LNCaP clone FGC (cell line): ENCODE measurements at regions not wholly inside any gene's neighbourhood (a gene's known extent, or its start where the extent isn't known, plus 50 kb on each side); places are given as distances from the start of the nearest gene placed in this dataset.
"Not testable (repeated sequence)": the region's sequence is repeated elsewhere in the genome, so short reads cannot be mapped to it uniquely, and the experiment has no call there.

ENCODE experiments used
- DNase-seq: peaks from one replicate; pipeline ENCODE4 v3.0.0-alpha.2; 2011; ENCODE audit warnings: low read depth
- H3K4me3 ChIP-seq: 2 replicates; pipeline ENCODE4 v1.5.1; 2011; ENCODE audit warnings: mild to moderate bottlenecking, low read depth, low read length, control low read depth
- TF ChIP-seq, protein P1 (sequence below): IDR thresholded peaks from 2 replicates; pipeline ENCODE4 v1.5.1; 2012; ENCODE audit warnings: mild to moderate bottlenecking; ENCODE audit not compliant: control insufficient read depth, insufficient read depth; ENCODE audit errors: extremely low read depth

DNA sequence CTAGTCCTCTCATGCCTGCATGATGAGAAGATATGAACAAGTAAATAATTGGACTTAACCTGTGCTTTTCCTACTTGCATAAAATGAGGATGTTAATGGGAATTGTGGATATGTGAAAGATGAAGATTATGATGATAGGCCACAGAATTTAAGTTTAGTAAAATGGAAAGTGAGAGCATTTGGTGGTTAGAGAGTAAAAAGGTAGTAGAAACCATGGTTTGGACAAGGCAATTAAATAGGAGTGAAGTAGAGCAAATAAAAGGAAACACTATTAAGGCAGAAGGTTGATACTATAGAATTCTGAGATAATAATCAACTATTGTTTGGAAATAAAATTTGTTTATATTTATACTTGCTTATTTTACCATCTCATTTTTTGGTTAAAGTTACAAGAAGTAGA, 1162.5 kb downstream of the MRPL39 start:
- TF ChIP-seq, protein P1, sequence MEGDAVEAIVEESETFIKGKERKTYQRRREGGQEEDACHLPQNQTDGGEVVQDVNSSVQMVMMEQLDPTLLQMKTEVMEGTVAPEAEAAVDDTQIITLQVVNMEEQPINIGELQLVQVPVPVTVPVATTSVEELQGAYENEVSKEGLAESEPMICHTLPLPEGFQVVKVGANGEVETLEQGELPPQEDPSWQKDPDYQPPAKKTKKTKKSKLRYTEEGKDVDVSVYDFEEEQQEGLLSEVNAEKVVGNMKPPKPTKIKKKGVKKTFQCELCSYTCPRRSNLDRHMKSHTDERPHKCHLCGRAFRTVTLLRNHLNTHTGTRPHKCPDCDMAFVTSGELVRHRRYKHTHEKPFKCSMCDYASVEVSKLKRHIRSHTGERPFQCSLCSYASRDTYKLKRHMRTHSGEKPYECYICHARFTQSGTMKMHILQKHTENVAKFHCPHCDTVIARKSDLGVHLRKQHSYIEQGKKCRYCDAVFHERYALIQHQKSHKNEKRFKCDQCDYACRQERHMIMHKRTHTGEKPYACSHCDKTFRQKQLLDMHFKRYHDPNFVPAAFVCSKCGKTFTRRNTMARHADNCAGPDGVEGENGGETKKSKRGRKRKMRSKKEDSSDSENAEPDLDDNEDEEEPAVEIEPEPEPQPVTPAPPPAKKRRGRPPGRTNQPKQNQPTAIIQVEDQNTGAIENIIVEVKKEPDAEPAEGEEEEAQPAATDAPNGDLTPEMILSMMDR: no peak
- H3K4me3 ChIP-seq: no peak overlapping the region
- DNase-seq: no peak

DNA sequence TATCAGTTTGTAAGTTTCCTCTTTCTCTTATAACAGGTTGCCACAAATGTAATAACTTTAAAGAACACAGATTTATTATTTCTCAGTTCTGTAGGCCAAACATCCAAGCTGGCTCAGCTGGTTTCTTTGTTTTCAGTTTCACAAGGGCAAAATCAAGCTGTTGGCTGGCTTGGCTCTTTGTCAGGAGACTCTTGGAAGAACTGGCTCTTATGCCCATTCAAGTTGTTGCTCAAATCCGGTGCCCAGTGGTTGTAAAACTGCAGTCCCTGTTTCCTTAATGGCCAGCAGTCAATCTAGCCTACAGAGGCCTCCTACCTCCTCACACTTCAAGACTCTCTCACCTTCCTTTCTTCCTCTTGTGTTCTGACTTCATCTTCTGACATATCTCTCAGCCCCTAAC, 1171.0 kb downstream of the MRPL39 start:
- TF ChIP-seq, protein P1: no peak
- DNase-seq: peak; percentile 23
- H3K4me3 ChIP-seq: no peak overlapping the region

DNA sequence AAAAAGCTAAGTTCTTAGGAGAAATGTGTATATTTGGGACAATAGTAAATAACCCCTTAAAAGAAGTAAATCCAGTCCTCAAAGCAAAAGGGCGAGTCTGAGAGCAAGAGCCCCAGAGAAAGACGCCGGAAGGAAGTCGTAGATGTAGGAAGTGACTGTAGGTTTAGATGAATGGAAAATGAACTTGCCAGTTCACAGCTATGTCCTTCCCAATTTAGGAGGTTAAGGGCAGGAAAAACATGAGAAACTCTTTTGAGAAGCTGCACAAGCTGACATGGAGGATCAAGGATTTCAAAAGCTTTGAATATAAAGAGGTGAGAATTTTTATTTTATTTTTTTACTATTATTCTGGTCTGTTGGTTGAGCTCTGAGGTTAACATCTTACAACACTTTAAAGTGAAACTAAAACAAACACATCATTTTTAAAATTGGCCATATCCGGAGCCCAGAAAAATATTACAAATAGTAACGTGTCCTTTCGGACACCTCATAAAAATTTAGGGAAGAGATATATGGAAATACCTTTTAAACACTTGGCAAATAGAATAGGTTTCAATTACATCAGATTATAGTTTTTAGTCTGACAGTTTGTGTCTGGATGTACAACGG, 1178.6 kb downstream of the MRPL39 start:
- no peak overlapping the region for H3K4me3 ChIP-seq
- TF ChIP-seq, protein P1: no peak
- no peak for DNase-seq

DNA sequence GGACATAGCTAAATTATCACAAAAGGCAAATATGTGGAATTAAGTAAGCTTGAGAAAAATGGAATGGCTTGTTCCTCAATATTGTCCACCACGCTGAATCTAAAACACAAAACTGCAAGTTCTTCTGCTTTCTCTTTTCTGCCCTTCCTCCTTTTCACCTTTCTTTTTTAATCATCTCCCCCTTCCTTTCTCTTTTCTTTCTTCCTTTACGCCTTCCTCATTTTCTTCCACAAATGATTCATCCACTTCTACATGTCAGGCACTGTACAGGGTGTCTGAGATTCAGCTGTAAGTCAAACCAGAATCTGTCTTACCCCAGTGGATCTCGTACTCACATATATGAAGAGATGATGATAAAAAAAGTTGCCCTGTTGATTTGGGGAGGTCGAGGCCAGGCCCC, 1182.5 kb downstream of the MRPL39 start:
- no peak for DNase-seq
- TF ChIP-seq, protein P1: no peak
- no peak overlapping the region for H3K4me3 ChIP-seq

DNA sequence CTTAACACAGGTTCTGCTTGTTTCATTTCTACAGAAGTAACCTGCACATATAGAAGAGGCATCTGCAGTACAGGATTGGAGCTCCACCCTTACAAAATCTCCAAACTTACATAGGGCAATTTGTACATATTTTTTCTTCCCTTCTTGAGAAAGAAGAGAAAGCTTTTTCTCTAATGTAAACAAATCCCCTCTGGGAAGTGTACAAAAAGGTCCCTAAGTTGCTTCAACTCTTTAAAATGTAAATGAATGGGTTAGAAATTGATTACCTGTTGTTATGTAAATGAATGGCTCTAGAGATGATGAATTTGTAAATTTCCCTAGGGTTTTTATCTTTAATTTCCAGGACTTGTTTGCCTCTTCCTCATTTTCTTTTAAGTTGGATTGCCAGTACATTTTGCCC, 1183.7 kb downstream of the MRPL39 start:
- H3K4me3 ChIP-seq: no peak overlapping the region
- TF ChIP-seq, protein P1: no peak
- no peak for DNase-seq

DNA sequence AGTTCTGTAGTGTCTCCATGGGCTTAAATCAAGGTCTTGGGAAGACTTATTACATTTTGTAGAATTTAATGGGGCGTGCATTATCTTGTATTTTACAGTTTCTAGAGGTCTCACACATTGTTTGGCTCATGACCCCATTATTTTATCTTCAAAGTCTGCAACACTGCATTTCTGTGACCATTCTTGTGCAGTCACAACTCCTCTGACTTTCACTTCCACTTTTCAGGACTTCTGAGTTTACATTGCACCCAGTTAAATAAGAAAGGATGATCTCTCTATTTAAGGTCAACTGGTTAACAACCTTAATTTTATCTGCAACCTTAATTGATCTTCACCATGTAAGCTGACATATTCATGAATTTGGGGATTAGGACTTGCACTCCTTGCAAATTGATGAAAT, 1186.6 kb downstream of the MRPL39 start:
- H3K4me3 ChIP-seq: no peak overlapping the region
- TF ChIP-seq, protein P1: no peak
- DNase-seq: no peak

DNA sequence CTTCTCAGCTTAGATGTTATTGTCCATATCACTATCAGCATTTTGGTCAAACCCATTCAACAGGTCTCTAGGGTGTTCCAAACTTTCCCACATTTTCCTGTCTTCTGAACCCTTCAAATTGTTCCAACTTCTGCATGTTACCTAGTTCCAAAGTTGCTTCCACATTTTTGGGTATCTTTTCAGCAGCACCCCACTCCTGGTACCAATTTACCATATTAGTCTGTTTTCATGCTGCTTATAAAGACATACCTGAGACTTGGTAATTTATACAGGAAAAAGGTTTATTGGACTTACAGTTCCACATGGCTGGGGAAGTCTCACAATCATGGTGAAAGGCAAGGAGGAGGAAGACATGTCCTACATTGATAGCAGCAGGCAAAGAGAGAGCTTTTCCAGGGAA, 1187.6 kb downstream of the MRPL39 start:
- H3K4me3 ChIP-seq, DNase-seq: not testable (repeated sequence)

DNA sequence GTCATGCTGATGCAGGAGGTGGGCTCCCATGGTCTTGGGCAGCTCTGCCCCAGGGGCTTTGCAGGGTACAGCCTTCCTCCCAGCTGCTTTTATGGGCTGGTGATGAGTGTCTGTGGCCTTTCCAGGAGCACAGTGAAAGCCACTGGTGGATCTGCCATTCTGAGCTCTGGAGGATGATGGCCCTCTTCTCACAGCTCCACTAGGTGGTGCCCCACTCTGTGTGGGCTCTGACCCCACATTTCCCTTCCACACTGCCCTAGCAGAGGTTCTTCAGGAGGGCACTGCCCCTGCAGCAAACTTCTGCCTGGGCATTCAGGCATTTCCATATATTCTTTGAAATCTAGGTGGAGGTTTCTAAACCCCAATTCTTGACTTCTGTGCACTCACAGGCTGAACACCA, 1188.6 kb downstream of the MRPL39 start:
- H3K4me3 ChIP-seq: no peak overlapping the region
- TF ChIP-seq, protein P1: no peak
- no peak for DNase-seq
